ENCODE measurements at regions not wholly inside any gene's neighbourhood (a gene's known extent, or its start where the extent isn't known, plus 50 kb on each side); places are given as distances from the start of the nearest gene placed in this dataset.

DNA sequence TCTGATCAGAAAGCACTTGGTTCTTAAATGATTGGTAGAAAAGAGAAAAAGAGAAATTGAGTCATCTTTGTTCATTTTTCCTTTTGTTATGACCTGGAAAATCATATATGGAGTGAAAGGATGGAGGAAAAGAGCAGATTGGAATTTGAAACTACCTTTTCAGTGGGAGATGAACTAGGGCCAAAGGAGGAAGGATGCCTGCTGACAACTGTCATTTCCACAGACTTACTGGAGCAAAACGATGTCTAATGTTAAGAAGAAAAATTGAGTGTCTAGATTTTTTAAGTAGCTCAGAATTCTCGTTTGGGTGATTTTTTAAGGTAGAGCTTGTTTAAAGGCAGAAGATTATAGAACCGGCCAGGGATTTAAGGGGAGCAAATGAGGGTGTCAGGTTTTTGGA lies 144.6 kb upstream of the KCNIP4 start:
- no peaks in the 10 kb centered on the region for H3K36me3 ChIP-seq (ENCODE audit: insufficient read depth, low read length)
- no peak overlapping the region for H3K27ac ChIP-seq (ENCODE audit: low read depth, low read length)
- H3K4me3 Mint-ChIP-seq: no peak overlapping the region
- ChIA-PET POLR2A (no interaction called here), CTCF (no interaction called here)
- H3K27me3 Mint-ChIP-seq: no peaks in the 10 kb centered on the region
- H3K4me1 Mint-ChIP-seq: no peaks in the 10 kb centered on the region
- DNase-seq: no peak
- H3K36me3 Mint-ChIP-seq: no peaks in the 10 kb centered on the region
- no peaks in the 10 kb centered on the region for H3K9me3 ChIP-seq (ENCODE audit: low read length)
- no peaks in the 10 kb centered on the region for H3K27me3 ChIP-seq (ENCODE audit: insufficient read depth, low read length, poor library complexity, severe bottlenecking)
- H3K27ac Mint-ChIP-seq: peak overlapping the region in 1 of 8 donors; percentile 75
- no peaks in the 10 kb centered on the region for H3K4me1 ChIP-seq (ENCODE audit: insufficient read depth, low read length)
- peaks cover 0 to 42% (median 8%) of the 10 kb centered on the region in 5 donors for H3K9me3 Mint-ChIP-seq
- H3K4me3 ChIP-seq (ENCODE audit: low read length): no peak overlapping the region

DNA sequence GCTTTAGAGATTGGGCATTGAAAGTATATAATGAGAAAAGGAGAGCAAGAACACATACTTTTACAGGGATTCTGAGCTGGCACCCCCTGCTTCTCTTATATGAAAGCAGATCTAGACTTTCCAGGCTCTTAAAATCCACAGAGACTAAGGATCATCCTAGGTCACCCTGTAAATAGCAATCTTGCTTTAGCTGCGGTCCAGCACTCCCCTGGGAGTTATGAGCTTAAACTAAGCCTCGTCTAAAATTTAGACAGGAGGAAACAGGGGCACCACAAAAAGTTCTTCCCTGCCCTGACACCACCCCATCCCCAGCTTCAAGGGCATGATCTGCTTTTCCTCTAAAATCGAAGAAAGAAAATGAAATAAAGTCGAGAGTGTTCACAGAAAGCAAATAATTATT lies 143.3 kb upstream of the KCNIP4 start:
- DNase-seq: no peak
- Histone ChIP-seq H3K36me3 (ENCODE audit: insufficient read depth, low read length) (no peaks in the 10 kb centered on the region), H3K9me3 (ENCODE audit: low read length) (no peaks in the 10 kb centered on the region), H3K27ac (ENCODE audit: low read depth, low read length) (no peak overlapping the region), H3K27me3 (ENCODE audit: insufficient read depth, low read length, poor library complexity, severe bottlenecking) (no peaks in the 10 kb centered on the region), H3K4me1 (ENCODE audit: insufficient read depth, low read length) (no peaks in the 10 kb centered on the region), H3K4me3 (ENCODE audit: low read length) (no peak overlapping the region)
- H3K9me3 Mint-ChIP-seq: peaks cover 5 to 49% (median 13%) of the 10 kb centered on the region in 5 donors
- no peaks in the 10 kb centered on the region for H3K36me3 Mint-ChIP-seq
- no peak overlapping the region for H3K27ac Mint-ChIP-seq
- H3K4me3 Mint-ChIP-seq: no peak overlapping the region
- no peaks in the 10 kb centered on the region for H3K27me3 Mint-ChIP-seq
- ChIA-PET CTCF (no interaction called here), POLR2A (no interaction called here)
- no peaks in the 10 kb centered on the region for H3K4me1 Mint-ChIP-seq

DNA sequence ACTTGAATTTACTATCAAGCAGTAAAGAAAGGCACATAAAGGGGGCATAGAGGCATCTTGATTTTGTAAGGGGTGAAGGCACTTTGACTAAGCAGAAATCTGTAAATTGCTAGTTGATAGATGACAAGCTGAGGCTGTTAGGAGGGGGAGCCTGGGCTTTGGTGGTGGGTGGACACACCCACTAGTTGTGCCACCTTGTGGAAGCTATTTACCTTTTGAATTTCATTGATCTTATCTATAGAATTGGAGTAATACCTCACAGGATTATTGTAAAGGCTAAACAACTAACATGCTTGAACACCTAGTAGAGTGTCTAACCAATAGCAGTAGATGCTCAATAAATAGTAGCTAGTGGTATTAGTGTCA lies 142.8 kb upstream of the KCNIP4 start:
- Mint-ChIP-seq H3K36me3 (no peaks in the 10 kb centered on the region), H3K4me3 (no peak overlapping the region), H3K27ac (no peak overlapping the region), H3K9me3 (peaks cover 9 to 54% (median 17%) of the 10 kb centered on the region in 5 donors), H3K27me3 (no peaks in the 10 kb centered on the region), H3K4me1 (no peaks in the 10 kb centered on the region)
- Histone ChIP-seq H3K4me1 (ENCODE audit: insufficient read depth, low read length) (no peaks in the 10 kb centered on the region), H3K36me3 (ENCODE audit: insufficient read depth, low read length) (no peaks in the 10 kb centered on the region), H3K4me3 (ENCODE audit: low read length) (no peak overlapping the region), H3K9me3 (ENCODE audit: low read length) (no peaks in the 10 kb centered on the region), H3K27ac (ENCODE audit: low read depth, low read length) (no peak overlapping the region), H3K27me3 (ENCODE audit: insufficient read depth, low read length, poor library complexity, severe bottlenecking) (no peaks in the 10 kb centered on the region)
- no peak for DNase-seq
- POLR2A ChIA-PET: no interaction called here
- CTCF ChIA-PET: no interaction called here

DNA sequence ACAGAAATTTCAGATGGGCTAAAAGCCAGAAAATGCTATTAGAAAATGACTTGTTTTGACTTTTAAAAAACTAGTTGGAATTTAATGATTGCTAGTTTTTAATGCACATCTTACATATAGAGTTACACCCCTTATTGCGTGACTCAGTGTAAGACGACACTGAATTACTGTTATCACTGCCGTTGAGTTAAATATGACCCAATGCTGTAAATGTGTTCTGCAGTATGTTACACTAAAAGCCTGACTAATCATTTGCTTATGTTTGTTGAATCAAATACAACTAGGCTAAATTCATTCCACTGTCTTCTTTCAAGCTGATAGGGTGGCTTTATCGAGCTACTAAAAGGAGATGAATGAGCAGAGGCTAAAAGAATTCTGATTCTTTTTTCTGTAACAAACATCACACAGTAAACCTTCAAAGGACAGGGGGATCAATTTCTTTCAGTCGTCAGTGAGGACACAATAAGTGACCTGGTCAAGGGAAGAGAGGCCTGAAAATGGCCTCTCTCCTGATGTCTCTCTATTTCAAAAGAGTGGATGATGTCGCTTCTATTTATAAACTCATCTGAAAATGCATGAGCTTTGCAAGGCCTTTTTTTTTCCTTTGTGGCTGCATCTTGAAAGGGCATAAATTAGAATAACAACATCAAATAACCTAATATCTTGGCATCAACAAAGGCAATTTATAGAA lies 142.2 kb upstream of the KCNIP4 start:
- Mint-ChIP-seq H3K9me3 (peaks cover 14 to 59% (median 19%) of the 10 kb centered on the region in 5 donors), H3K36me3 (no peaks in the 10 kb centered on the region), H3K4me1 (no peaks in the 10 kb centered on the region), H3K27ac (no peak overlapping the region), H3K27me3 (no peaks in the 10 kb centered on the region), H3K4me3 (no peak overlapping the region)
- Histone ChIP-seq H3K4me3 (ENCODE audit: low read length) (no peak overlapping the region), H3K27ac (ENCODE audit: low read depth, low read length) (no peak overlapping the region), H3K27me3 (ENCODE audit: insufficient read depth, low read length, poor library complexity, severe bottlenecking) (no peaks in the 10 kb centered on the region), H3K9me3 (ENCODE audit: low read length) (no peaks in the 10 kb centered on the region), H3K36me3 (ENCODE audit: insufficient read depth, low read length) (no peaks in the 10 kb centered on the region), H3K4me1 (ENCODE audit: insufficient read depth, low read length) (no peaks in the 10 kb centered on the region)
- ChIA-PET CTCF (no interaction called here), POLR2A (no interaction called here)
- no peak for DNase-seq

DNA sequence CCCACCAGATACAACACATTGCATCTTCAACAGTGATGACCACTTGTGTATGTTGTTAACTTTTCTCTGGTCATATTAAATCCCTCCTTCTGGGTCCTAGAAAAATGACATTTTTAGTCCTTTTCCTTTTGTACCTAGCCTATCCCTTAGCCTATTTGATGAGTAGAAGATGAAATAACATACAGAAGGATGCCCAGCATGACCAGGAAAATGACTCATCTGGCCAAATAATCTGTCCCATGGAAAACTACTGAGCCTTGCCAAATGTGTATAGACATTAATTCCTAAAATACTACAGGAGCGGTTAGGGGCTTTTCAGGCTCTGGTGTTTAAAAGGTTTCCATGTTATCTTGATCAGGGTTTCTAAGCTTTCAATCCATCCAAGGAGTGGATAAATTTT lies 129.0 kb upstream of the KCNIP4 start:
- ChIA-PET CTCF (interaction anchor here (1.1 kb wide), 1 partner anchor 11 kb away, joined by 3 read pairs; no protein-coding TSS in a partner anchor), POLR2A (no interaction called here)
- Histone ChIP-seq H3K4me3 (ENCODE audit: low read length) (no peak overlapping the region), H3K27ac (ENCODE audit: low read depth, low read length) (no peak overlapping the region), H3K36me3 (ENCODE audit: insufficient read depth, low read length) (no peaks in the 10 kb centered on the region), H3K27me3 (ENCODE audit: insufficient read depth, low read length, poor library complexity, severe bottlenecking) (no peaks in the 10 kb centered on the region), H3K4me1 (ENCODE audit: insufficient read depth, low read length) (no peaks in the 10 kb centered on the region), H3K9me3 (ENCODE audit: low read length) (no peaks in the 10 kb centered on the region)
- Mint-ChIP-seq H3K36me3 (no peaks in the 10 kb centered on the region), H3K9me3 (peaks cover 11 to 28% (median 21%) of the 10 kb centered on the region in 5 donors), H3K27me3 (no peaks in the 10 kb centered on the region), H3K4me3 (no peak overlapping the region), H3K4me1 (no peaks in the 10 kb centered on the region), H3K27ac (no peak overlapping the region)
- DNase-seq: no peak

DNA sequence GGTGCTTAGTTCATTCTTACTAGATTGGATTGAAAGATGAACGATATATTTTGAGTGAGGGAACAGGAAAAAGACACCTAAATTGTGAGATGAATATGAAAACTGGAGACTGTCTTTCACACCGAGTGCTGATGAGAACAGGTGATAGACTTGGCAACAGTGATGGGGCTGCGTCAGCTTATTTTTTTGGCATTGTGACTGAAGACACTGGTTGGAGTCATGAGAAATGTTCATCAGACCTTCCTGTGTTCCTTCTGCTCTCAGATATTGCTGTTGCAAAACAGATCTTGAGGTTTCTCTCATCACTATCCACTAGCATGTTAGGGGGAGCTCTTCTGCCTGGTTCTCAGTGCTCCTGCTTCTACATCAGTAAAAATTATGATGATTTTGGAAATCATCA lies 124.2 kb upstream of the KCNIP4 start:
- peaks cover 7 to 22% (median 14%) of the 10 kb centered on the region in 5 donors for H3K9me3 Mint-ChIP-seq
- no peaks in the 10 kb centered on the region for H3K36me3 ChIP-seq (ENCODE audit: insufficient read depth, low read length)
- no peaks in the 10 kb centered on the region for H3K4me1 Mint-ChIP-seq
- no peaks in the 10 kb centered on the region for H3K4me1 ChIP-seq (ENCODE audit: insufficient read depth, low read length)
- ChIA-PET CTCF (no interaction called here), POLR2A (no interaction called here)
- H3K4me3 Mint-ChIP-seq: no peak overlapping the region
- H3K36me3 Mint-ChIP-seq: no peaks in the 10 kb centered on the region
- no peak overlapping the region for H3K27ac Mint-ChIP-seq
- H3K27me3 Mint-ChIP-seq: no peaks in the 10 kb centered on the region
- H3K4me3 ChIP-seq (ENCODE audit: low read length): no peak overlapping the region
- no peak overlapping the region for H3K27ac ChIP-seq (ENCODE audit: low read depth, low read length)
- H3K27me3 ChIP-seq (ENCODE audit: insufficient read depth, low read length, poor library complexity, severe bottlenecking): no peaks in the 10 kb centered on the region
- DNase-seq: no peak
- no peaks in the 10 kb centered on the region for H3K9me3 ChIP-seq (ENCODE audit: low read length)

DNA sequence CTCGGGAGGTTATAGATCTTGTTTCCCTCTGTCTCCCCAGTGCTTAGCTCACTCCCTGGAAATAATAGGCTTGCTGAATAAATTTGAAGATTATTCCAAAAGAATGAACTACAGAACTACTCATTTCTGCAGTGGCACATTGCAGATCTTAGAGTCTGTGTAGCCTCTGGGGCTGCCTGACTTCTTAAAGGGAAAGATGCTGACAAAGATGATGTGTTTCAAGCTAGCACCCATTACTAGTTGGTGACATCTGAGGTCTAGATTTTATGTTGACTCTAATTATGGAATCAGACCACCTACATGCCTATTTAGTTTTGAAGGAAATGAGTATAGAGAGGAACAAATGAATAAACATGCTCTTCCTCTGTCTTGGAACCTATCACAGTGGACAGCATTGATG lies 123.7 kb upstream of the KCNIP4 start:
- Histone ChIP-seq H3K4me3 (ENCODE audit: low read length) (no peak overlapping the region), H3K27ac (ENCODE audit: low read depth, low read length) (no peak overlapping the region), H3K36me3 (ENCODE audit: insufficient read depth, low read length) (no peaks in the 10 kb centered on the region), H3K9me3 (ENCODE audit: low read length) (no peaks in the 10 kb centered on the region), H3K4me1 (ENCODE audit: insufficient read depth, low read length) (no peaks in the 10 kb centered on the region), H3K27me3 (ENCODE audit: insufficient read depth, low read length, poor library complexity, severe bottlenecking) (no peaks in the 10 kb centered on the region)
- ChIA-PET CTCF (no interaction called here), POLR2A (no interaction called here)
- Mint-ChIP-seq H3K4me1 (no peaks in the 10 kb centered on the region), H3K36me3 (no peaks in the 10 kb centered on the region), H3K27me3 (no peaks in the 10 kb centered on the region), H3K9me3 (peaks cover 7 to 22% (median 12%) of the 10 kb centered on the region in 5 donors), H3K27ac (no peak overlapping the region), H3K4me3 (no peak overlapping the region)
- DNase-seq: no peak

DNA sequence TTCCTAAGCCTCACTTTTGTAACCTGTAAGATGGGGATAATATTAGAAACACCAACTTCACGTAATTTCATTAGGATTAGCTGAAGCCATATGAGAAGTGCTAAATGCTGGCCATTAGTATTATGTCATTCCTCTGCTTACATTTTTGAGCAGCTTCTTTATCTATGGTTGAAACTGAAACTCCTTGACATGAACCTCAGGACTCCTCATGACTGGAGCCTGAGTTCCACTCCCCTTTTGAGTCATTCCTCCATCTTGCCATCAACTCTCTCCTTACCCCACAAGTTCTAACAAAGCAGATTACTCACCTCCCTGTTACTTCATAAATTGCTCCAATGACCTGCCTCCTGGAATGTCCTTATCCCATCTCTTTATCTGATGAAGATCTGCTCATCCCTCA lies 123.2 kb upstream of the KCNIP4 start:
- no peaks in the 10 kb centered on the region for H3K4me1 ChIP-seq (ENCODE audit: insufficient read depth, low read length)
- Mint-ChIP-seq H3K4me1 (no peaks in the 10 kb centered on the region), H3K36me3 (no peaks in the 10 kb centered on the region), H3K27ac (no peak overlapping the region), H3K4me3 (no peak overlapping the region), H3K9me3 (peaks cover 7 to 22% (median 10%) of the 10 kb centered on the region in 5 donors), H3K27me3 (no peaks in the 10 kb centered on the region)
- H3K27me3 ChIP-seq (ENCODE audit: insufficient read depth, low read length, poor library complexity, severe bottlenecking): no peaks in the 10 kb centered on the region
- H3K27ac ChIP-seq (ENCODE audit: low read depth, low read length): no peak overlapping the region
- POLR2A ChIA-PET: no interaction called here
- CTCF ChIA-PET: no interaction called here
- no peaks in the 10 kb centered on the region for H3K9me3 ChIP-seq (ENCODE audit: low read length)
- DNase-seq: no peak
- no peak overlapping the region for H3K4me3 ChIP-seq (ENCODE audit: low read length)
- no peaks in the 10 kb centered on the region for H3K36me3 ChIP-seq (ENCODE audit: insufficient read depth, low read length)

DNA sequence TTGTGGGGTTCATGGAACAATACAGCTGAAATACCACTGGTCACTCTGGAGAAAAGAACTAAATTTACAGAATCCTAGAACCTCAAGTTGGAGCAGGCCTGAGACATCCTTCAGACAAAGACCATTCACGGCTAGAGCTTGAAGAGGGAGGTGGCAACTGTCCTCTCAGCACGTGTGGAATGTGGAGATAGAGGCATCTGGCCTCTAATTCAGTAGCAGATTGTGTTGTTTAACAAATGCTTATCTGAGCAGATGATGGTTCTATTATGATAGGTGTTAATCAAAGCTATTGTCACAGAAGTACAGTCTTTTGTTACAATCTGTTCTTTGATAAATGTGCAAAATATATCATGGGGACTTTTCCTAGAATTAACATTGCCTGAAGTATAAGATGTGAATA lies 121.7 kb upstream of the KCNIP4 start:
- no peaks in the 10 kb centered on the region for H3K36me3 Mint-ChIP-seq
- Histone ChIP-seq H3K27ac (ENCODE audit: low read depth, low read length) (no peak overlapping the region), H3K4me3 (ENCODE audit: low read length) (no peak overlapping the region), H3K9me3 (ENCODE audit: low read length) (no peaks in the 10 kb centered on the region), H3K36me3 (ENCODE audit: insufficient read depth, low read length) (no peaks in the 10 kb centered on the region), H3K27me3 (ENCODE audit: insufficient read depth, low read length, poor library complexity, severe bottlenecking) (no peaks in the 10 kb centered on the region), H3K4me1 (ENCODE audit: insufficient read depth, low read length) (no peaks in the 10 kb centered on the region)
- no peak for DNase-seq
- peaks cover 2 to 35% (median 7%) of the 10 kb centered on the region in 5 donors for H3K9me3 Mint-ChIP-seq
- no peak overlapping the region for H3K4me3 Mint-ChIP-seq
- ChIA-PET POLR2A (no interaction called here), CTCF (no interaction called here)
- H3K27me3 Mint-ChIP-seq: no peaks in the 10 kb centered on the region
- no peaks in the 10 kb centered on the region for H3K4me1 Mint-ChIP-seq
- no peak overlapping the region for H3K27ac Mint-ChIP-seq
